DMS79 (cell line): ENCODE measurements at regions not wholly inside any gene's neighbourhood (a gene's known extent, or its start where the extent isn't known, plus 50 kb on each side); places are given as distances from the start of the nearest gene placed in this dataset.

Experiments
- DNase-seq: peaks from one replicate; lab custom pipeline; 2025; lab: John Stamatoyannopoulos, UW

GRCh38 chr15:31758126-31758525 lies 272.2 kb upstream of the CHRNA7 start:
- no peak for DNase-seq

GRCh38 chr15:31768055-31768454 lies 262.3 kb upstream of the CHRNA7 start:
- no peak for DNase-seq

GRCh38 chr15:31774045-31774444 lies 256.3 kb upstream of the CHRNA7 start:
- DNase-seq = no peak

- no peak for DNase-seq
These were observed 254.3 kb upstream of the CHRNA7 start for GRCh38 chr15:31776039-31776438.

- no peak for DNase-seq
These were observed 249.1 kb upstream of the CHRNA7 start for GRCh38 chr15:31781261-31781660.

GRCh38 chr15:31782016-31782783 lies 248.1 kb upstream of the CHRNA7 start:
- no peak for DNase-seq

GRCh38 chr15:31782951-31783350 lies 247.4 kb upstream of the CHRNA7 start:
- no peak for DNase-seq

- DNase-seq = no peak
These were observed 244.0 kb upstream of the CHRNA7 start for GRCh38 chr15:31786360-31786759.

- no peak for DNase-seq
These were observed 242.2 kb upstream of the CHRNA7 start for GRCh38 chr15:31788104-31788503.

GRCh38 chr15:31792611-31793199 lies 237.6 kb upstream of the CHRNA7 start:
- DNase-seq = no peak

GRCh38 chr15:31799319-31799714 lies 231.0 kb upstream of the CHRNA7 start:
- no peak for DNase-seq

- DNase-seq = no peak
These were observed 230.5 kb upstream of the CHRNA7 start for GRCh38 chr15:31799715-31800321.

- DNase-seq = no peak
These were observed 229.2 kb upstream of the CHRNA7 start for GRCh38 chr15:31801152-31801551.

- no peak for DNase-seq
These were observed 227.6 kb upstream of the CHRNA7 start for GRCh38 chr15:31802761-31803160.

GRCh38 chr15:31803388-31803884 lies 226.9 kb upstream of the CHRNA7 start:
- DNase-seq = no peak

GRCh38 chr15:31805090-31805662 lies 225.1 kb upstream of the CHRNA7 start:
- no peak for DNase-seq

GRCh38 chr15:31806106-31806505 lies 224.2 kb upstream of the CHRNA7 start:
- DNase-seq = no peak

GRCh38 chr15:31811641-31812040 lies 218.7 kb upstream of the CHRNA7 start:
- no peak for DNase-seq

GRCh38 chr15:31814082-31814481 lies 216.2 kb upstream of the CHRNA7 start:
- DNase-seq = no peak

- no peak for DNase-seq
These were observed 214.7 kb upstream of the CHRNA7 start for GRCh38 chr15:31815411-31816155.

- no peak for DNase-seq
These were observed 207.9 kb upstream of the CHRNA7 start for GRCh38 chr15:31822463-31822862.

GRCh38 chr15:31824024-31824423 lies 206.3 kb upstream of the CHRNA7 start:
- peak; percentile 17 for DNase-seq
